ENCODE measurements at regions not wholly inside any gene's neighbourhood (a gene's known extent, or its start where the extent isn't known, plus 50 kb on each side); places are given as distances from the start of the nearest gene placed in this dataset.

DNA sequence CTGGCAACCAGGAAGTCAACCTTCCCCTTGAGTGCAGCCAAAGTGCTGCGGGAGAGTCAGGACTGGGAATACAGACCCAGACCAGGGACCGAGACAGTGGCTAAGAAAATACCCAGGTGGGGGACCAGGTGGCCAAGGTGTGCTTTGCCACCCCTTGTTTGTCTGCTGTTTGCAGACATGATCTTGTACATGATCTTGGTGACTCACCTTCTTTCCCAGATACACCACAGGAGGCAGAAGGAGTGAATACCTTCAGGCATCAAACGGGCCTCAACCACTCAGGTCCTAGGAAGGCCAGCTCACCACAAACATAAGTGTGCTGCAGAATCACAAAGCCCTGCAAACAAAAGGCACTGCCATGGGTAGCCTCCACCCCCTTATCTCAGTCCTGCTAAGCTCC, 62.0 kb downstream of the CNGA2 start:
- Histone ChIP-seq H2AFZ (ENCODE audit: low read length) (no peak overlapping the region), H3K4me2 (ENCODE audit: low read length) (no peak overlapping the region), H3K4me3 (ENCODE audit: low read length) (no peak overlapping the region), H3K9me3 (ENCODE audit: low read length) (no peaks in the 10 kb centered on the region), H3K27ac (ENCODE audit: low read length) (no peak overlapping the region), H3K27me3 (ENCODE audit: low read length) (no peaks in the 10 kb centered on the region), H3K9me2 (replicated peaks; ENCODE audit: low read length) (no peaks in the 10 kb centered on the region), H3K36me3 (ENCODE audit: low read depth, low read length) (no peaks in the 10 kb centered on the region), H3K9ac (ENCODE audit: low read length) (no peak overlapping the region), H3K79me2 (ENCODE audit: low read length) (no peaks in the 10 kb centered on the region), H3F3A (ENCODE audit: low read length, unreplicated experiment) (no peaks in the 10 kb centered on the region), H4K20me1 (ENCODE audit: low read length) (no peaks in the 10 kb centered on the region), H3K4me1 (ENCODE audit: insufficient read depth, low read length) (no peaks in the 10 kb centered on the region)
- ChIA-PET POLR2A (ENCODE audit: unreplicated experiment) (no interaction called here), CTCF (no interaction called here)
- DNase-seq (peak; percentile 12), ATAC-seq (no peak)
- TF ChIP-seq EZH2 (IDR thresholded peaks at IDR 0.05; ENCODE audit: low read length, unreplicated experiment) (no peak), EZH2phosphoT487 (IDR thresholded peaks at IDR 0.05; ENCODE audit: borderline replicate concordance, low read length) (no peak)
- TF ChIP-seq, protein P1, sequence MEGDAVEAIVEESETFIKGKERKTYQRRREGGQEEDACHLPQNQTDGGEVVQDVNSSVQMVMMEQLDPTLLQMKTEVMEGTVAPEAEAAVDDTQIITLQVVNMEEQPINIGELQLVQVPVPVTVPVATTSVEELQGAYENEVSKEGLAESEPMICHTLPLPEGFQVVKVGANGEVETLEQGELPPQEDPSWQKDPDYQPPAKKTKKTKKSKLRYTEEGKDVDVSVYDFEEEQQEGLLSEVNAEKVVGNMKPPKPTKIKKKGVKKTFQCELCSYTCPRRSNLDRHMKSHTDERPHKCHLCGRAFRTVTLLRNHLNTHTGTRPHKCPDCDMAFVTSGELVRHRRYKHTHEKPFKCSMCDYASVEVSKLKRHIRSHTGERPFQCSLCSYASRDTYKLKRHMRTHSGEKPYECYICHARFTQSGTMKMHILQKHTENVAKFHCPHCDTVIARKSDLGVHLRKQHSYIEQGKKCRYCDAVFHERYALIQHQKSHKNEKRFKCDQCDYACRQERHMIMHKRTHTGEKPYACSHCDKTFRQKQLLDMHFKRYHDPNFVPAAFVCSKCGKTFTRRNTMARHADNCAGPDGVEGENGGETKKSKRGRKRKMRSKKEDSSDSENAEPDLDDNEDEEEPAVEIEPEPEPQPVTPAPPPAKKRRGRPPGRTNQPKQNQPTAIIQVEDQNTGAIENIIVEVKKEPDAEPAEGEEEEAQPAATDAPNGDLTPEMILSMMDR (conservative IDR thresholded peaks at IDR 0.05; ENCODE audit: low read depth, low read length): no peak
- no TSS peak for BruUV-seq (replicated peaks)
- intact Hi-C loops (cut with micrococcal nuclease): no loop called here

- Histone ChIP-seq H3K4me3 (ENCODE audit: low read length) (no peak overlapping the region), H3K4me1 (ENCODE audit: insufficient read depth, low read length) (no peaks in the 10 kb centered on the region), H3K4me2 (ENCODE audit: low read length) (no peak overlapping the region), H3K9ac (ENCODE audit: low read length) (no peak overlapping the region), H3K27ac (ENCODE audit: low read length) (no peak overlapping the region), H2AFZ (ENCODE audit: low read length) (no peak overlapping the region), H3K79me2 (ENCODE audit: low read length) (no peaks in the 10 kb centered on the region), H3K36me3 (ENCODE audit: low read depth, low read length) (no peaks in the 10 kb centered on the region), H3K9me3 (ENCODE audit: low read length) (no peaks in the 10 kb centered on the region), H3F3A (ENCODE audit: low read length, unreplicated experiment) (no peaks in the 10 kb centered on the region), H3K27me3 (ENCODE audit: low read length) (no peaks in the 10 kb centered on the region), H4K20me1 (ENCODE audit: low read length) (no peaks in the 10 kb centered on the region), H3K9me2 (replicated peaks; ENCODE audit: low read length) (no peaks in the 10 kb centered on the region)
- ChIA-PET POLR2A (ENCODE audit: unreplicated experiment) (no interaction called here), CTCF (no interaction called here)
- no TSS peak for BruUV-seq (replicated peaks)
- TF ChIP-seq EZH2 (IDR thresholded peaks at IDR 0.05; ENCODE audit: low read length, unreplicated experiment) (no peak), EZH2phosphoT487 (IDR thresholded peaks at IDR 0.05; ENCODE audit: borderline replicate concordance, low read length) (no peak)
- TF ChIP-seq, protein P1 (conservative IDR thresholded peaks at IDR 0.05; ENCODE audit: low read depth, low read length): 0 out of 2 replicates have a peak, but pooled peaks have one; percentile 14
- DNase-seq (no peak), ATAC-seq (no peak)
- intact Hi-C loops (cut with micrococcal nuclease): no loop called here
Measured at GRCh38 chrX:151801980-151802379, 67.4 kb downstream of the CNGA2 start.

DNA sequence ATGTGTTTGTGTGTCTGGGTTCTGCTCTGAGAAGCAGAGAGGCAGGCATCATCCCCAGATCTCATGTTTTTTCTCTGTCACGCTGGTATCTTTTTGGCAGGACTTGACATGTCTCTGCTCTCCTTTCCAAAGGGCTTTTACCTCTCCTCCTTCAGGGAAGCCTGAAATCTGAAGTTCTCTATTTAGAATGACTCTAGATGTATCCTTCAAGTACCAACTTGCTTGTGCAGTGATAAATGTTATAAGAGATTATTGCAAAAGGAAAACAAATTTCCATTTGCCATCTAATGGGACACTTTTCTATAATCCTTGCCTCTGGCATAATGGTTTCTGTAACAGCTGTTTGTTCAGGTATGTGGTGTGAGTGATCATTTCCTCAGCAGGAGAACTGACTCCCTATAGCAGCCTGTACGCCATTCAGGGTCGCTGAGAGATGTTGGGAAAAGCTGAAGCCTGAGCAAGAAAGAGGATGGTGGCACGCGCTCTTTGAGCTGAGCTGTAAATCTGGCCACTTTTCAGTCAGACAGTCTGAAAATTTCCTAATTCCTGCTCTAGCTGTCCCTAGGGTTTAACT, 72.5 kb downstream of the CNGA2 start:
- Histone ChIP-seq H3K4me3 (ENCODE audit: low read length) (no peak overlapping the region), H3K27me3 (ENCODE audit: low read length) (no peaks in the 10 kb centered on the region), H3K4me1 (ENCODE audit: insufficient read depth, low read length) (no peaks in the 10 kb centered on the region), H3K9ac (ENCODE audit: low read length) (no peak overlapping the region), H3K4me2 (ENCODE audit: low read length) (no peak overlapping the region), H3K36me3 (ENCODE audit: low read depth, low read length) (no peaks in the 10 kb centered on the region), H3K27ac (ENCODE audit: low read length) (no peak overlapping the region), H3K9me3 (ENCODE audit: low read length) (no peaks in the 10 kb centered on the region), H4K20me1 (ENCODE audit: low read length) (no peaks in the 10 kb centered on the region), H3F3A (ENCODE audit: low read length, unreplicated experiment) (no peaks in the 10 kb centered on the region), H3K79me2 (ENCODE audit: low read length) (no peaks in the 10 kb centered on the region), H2AFZ (ENCODE audit: low read length) (no peak overlapping the region), H3K9me2 (replicated peaks; ENCODE audit: low read length) (no peaks in the 10 kb centered on the region)
- DNase-seq (no peak), ATAC-seq (no peak)
- intact Hi-C loops (cut with micrococcal nuclease): no loop called here
- ChIA-PET CTCF (no interaction called here), POLR2A (ENCODE audit: unreplicated experiment) (no interaction called here)
- TF ChIP-seq, protein P1 (conservative IDR thresholded peaks at IDR 0.05; ENCODE audit: low read depth, low read length): no peak
- TF ChIP-seq EZH2phosphoT487 (IDR thresholded peaks at IDR 0.05; ENCODE audit: borderline replicate concordance, low read length): no peak
- no peak for TF ChIP-seq EZH2 (IDR thresholded peaks at IDR 0.05; ENCODE audit: low read length, unreplicated experiment)
- BruUV-seq (replicated peaks): no TSS peak
